PFSK-1 (cell line): ENCODE measurements at regions not wholly inside any gene's neighbourhood (a gene's known extent, or its start where the extent isn't known, plus 50 kb on each side); places are given as distances from the start of the nearest gene placed in this dataset.

Experiments
- POLR2AphosphoS5 ChIP-seq: IDR thresholded peaks from 2 replicates; pipeline ENCODE4 v1.6.1; 2012; ENCODE audit warnings: low read depth, mild to moderate bottlenecking, control low read depth, low read length, moderate library complexity
- TAF1 ChIP-seq: IDR thresholded peaks from 2 replicates; pipeline ENCODE4 v1.6.1; 2012; ENCODE audit warnings: low read length, control low read depth, borderline replicate concordance; ENCODE audit not compliant: insufficient read depth

GRCh38 chr20:53845980-53846379 lies 224.4 kb downstream of the BCAS1 start:
- TF ChIP-seq TAF1, result no peak
- TF ChIP-seq POLR2AphosphoS5, result no peak
